Heart right ventricle (tissue), 16 donors: ENCODE measurements at regions not wholly inside any gene's neighbourhood (a gene's known extent, or its start where the extent isn't known, plus 50 kb on each side); places are given as distances from the start of the nearest gene placed in this dataset.

ENCODE experiments used
- ATAC-seq, 8 donors: fragments of 200-7000 bp; cut with Tn5 transposase; one replicate each; pipeline ENCODE4 v1.9.1; 2020; ENCODE audit warnings: mild to moderate bottlenecking in 8 of 8, moderate library complexity in 8 of 8, moderate number of reproducible peaks in 1 of 8
- DNase-seq, 2 donors: peaks; one replicate each; pipeline ENCODE4 v3.0.0-alpha.2; 2020
- H3K27ac ChIP-seq, 10 donors: fragments of 200-600 bp; sonication (generic) in 2 of 10; one replicate each; pipeline versions ENCODE4 v1.5.0 to v1.8.0; 2020 to 2022; ENCODE audit warnings: mild to moderate bottlenecking in 3 of 10
- H3K27me3 ChIP-seq, 7 donors: fragments of 200-600 bp; one replicate each; pipeline ENCODE4 v1.8.0; 2021 to 2022; ENCODE audit warnings: mild to moderate bottlenecking in 2 of 7
- H3K36me3 ChIP-seq, 9 donors: fragments of 200-600 bp; sonication (generic) in 1 of 9; one replicate each; pipeline versions ENCODE4 v1.5.0 to v1.8.0; 2020 to 2022; ENCODE audit warnings: mild to moderate bottlenecking in 2 of 9
- H3K4me1 ChIP-seq, 9 donors: fragments of 200-600 bp; sonication (generic) in 1 of 9; one replicate each; pipeline versions ENCODE4 v1.5.0 to v1.8.0; 2020 to 2022; ENCODE audit warnings: mild to moderate bottlenecking in 4 of 9
- H3K4me3 ChIP-seq, 10 donors: fragments of 200-600 bp; sonication (generic) in 2 of 10; one replicate each; pipeline versions ENCODE4 v1.5.0 to v1.8.0; 2020 to 2022; ENCODE audit warnings: mild to moderate bottlenecking in 7 of 10, moderate library complexity in 2 of 10
- H3K9me3 ChIP-seq, 11 donors: fragments of 200-600 bp in 10 of 11; sonication (generic) in 2 of 11; one replicate each; pipeline versions ENCODE4 v1.5.0 to v1.8.0; 2013 to 2022; ENCODE audit warnings: mild to moderate bottlenecking in 2 of 11, control low read depth in 1 of 11, moderate library complexity in 1 of 11
- WGBS, 2 donors: extraction: QIAGEN DNeasy Blood & Tissue Kit; methylation state at CpG; one replicate each; pipeline ENCODE4 v1.1.7; 2013; ENCODE audit warnings: inconsistent platforms in 1 of 2; 5-methylcytosine and 5-hydroxymethylcytosine counted together
- intact Hi-C, 10 donors: fragments of 100-400 bp; cut with DNase I; formaldehyde crosslinking; loops; one replicate each; pipeline versions ENCODE4 v1.11.1 to v1.14.2; 2022
- TF ChIP-seq, protein P1 (sequence below), 9 donors: fragments of 200-600 bp; sonication (generic) in 2 of 9; IDR thresholded peaks; one replicate each; pipeline versions ENCODE4 v1.5.0 to v1.8.0; 2021 to 2022; ENCODE audit warnings: antibody characterized with exemption in 9 of 9, mild to moderate bottlenecking in 5 of 9, moderate library complexity in 1 of 9
- donor health status: Arrhythmogenic right ventricular cardiomyopathy.
- donor health status: ischemic (EF 13 %, LVEDD 7.1; RV severe dilation, severe dysfunction).
- donor health status: healthy with polysubstance abuse.
- donor health status: DM: no; HTN: yes; CAD: no.
- donor health status: DM: no; HTN: no; CAD: no.
- donor health status: ischemic (EF 25% LVEDD 6.9; RV normal size, moderate dysfunction).
- donor health status: ischemic (EF 25% LVEDD 5.7; RV mildly dilated, moderate dysfunction).
- donor health status: healthy.
- donor health status: DM: yes; HTN: yes; CAD: no.
- donor health status: Ischemic cardiomyopathy.
- donor health status: ischemic (EF 35%, LVEDD 5.7; RV mildly dilated, moderate dysfunction).
- donor health status: nonischemic (EF 11% LVEDD 7.7; RV severe dilation, severe dysfunction).
- donor health status: DM: yes; HTN: yes; CAD: no.
- donor health status: PGD.
- donor health status: ischemic (EF 29% LVEDD 5.4; RV normal size, mild dysfunction).
- donor health status: nonischemic (EF 23%, LVEDD 6.1; RV moderate dilation, normal function).

DNA sequence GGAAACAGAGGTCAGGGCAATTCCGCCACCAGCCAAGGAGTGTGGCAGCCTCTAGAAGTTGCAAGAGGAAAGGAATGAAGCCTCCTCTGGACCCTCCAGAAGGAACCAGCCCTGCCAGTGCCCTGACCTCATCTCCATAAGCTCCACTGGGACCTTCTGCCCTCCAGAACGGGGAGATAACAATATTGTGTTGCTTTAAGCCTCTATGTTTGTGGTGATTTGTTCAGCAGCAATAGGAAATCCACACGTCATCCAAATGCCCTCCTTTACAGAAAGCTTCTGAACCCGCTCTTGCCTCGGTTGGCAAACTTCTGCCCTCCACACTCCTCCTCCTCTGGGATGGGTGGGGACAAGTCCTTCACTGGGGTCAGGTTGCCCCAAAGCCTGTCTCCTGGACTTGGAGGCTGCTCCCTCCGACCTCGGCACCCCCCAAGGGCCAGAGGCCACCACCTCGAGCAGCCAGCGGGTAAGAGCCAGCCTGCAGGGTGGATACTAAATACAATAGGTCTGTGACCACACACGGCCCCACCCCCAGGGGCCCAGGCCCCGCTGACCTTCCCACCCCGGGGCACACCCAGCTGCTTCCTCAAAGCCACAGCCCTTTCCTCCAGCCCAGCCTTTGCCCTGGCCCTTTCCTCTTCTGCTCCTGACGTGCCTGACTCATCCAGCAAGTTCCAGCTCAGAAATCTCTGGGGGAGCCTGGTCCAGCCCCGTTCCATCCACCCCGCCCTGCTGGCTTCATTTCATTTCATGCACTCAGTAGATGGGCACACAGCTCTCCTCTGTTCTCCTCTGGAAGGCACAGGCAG is 58.7 kb upstream of the NCOR2 start:
- Histone ChIP-seq H3K9me3 (peaks cover 0 to 8% (median 0%) of the 10 kb centered on the region in 11 donors), H3K36me3 (no peaks in the 10 kb centered on the region), H3K4me3 (peak overlapping the region in 1 of 10 donors; percentile 24), H3K27ac (peak overlapping the region; percentile 65 to 95 (median 83)), H3K4me1 (peaks cover 13 to 64% (median 41%) of the 10 kb centered on the region in 9 donors), H3K27me3 (no peaks in the 10 kb centered on the region)
- peak; percentile 84 to 97 (median 92) for ATAC-seq
- WGBS, 2 donors: 41 to 42% methylated on average over 15 of the region's 15 CpGs
- DNase-seq: peak; percentile 91
- TF ChIP-seq, protein P1, sequence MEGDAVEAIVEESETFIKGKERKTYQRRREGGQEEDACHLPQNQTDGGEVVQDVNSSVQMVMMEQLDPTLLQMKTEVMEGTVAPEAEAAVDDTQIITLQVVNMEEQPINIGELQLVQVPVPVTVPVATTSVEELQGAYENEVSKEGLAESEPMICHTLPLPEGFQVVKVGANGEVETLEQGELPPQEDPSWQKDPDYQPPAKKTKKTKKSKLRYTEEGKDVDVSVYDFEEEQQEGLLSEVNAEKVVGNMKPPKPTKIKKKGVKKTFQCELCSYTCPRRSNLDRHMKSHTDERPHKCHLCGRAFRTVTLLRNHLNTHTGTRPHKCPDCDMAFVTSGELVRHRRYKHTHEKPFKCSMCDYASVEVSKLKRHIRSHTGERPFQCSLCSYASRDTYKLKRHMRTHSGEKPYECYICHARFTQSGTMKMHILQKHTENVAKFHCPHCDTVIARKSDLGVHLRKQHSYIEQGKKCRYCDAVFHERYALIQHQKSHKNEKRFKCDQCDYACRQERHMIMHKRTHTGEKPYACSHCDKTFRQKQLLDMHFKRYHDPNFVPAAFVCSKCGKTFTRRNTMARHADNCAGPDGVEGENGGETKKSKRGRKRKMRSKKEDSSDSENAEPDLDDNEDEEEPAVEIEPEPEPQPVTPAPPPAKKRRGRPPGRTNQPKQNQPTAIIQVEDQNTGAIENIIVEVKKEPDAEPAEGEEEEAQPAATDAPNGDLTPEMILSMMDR (IDR thresholded peaks at IDR 0.05): no peak
- intact Hi-C loops: loop anchor here in 3 of 10 donors (2.0 to 5.0 kb wide), 5 partner anchors 57 to 121 kb away; partner anchors contain the start of gene NCOR2 (in 1 of the 3)

DNA sequence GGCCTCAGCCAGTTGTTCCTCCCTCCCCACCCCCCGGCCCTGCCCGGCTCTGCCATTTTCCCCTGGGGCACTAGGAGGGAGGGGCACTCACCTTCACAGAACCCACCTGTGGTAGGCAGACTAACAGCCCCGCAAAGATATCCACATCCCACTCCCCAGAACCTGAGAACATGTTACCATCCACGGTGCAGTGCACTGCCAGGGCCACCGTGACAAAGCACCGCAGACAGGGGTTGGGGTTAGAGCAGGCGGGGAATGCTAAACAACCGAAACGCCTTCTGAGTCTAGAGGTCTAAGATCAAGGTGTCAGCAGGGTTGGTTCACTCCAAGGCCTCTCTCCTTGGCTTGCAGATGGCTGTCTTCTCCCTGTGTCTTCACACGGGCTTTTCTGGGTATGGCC is 57.4 kb upstream of the NCOR2 start:
- peak overlapping the region in 5 of 10 donors; percentile 76 to 95 (median 91) for H3K27ac ChIP-seq
- intact Hi-C loops: loop anchor here in 5 of 10 donors (5.0 kb wide), 5 partner anchors 58 to 122 kb away; partner anchors contain the start of gene NCOR2 (in 1 of the 5)
- H3K9me3 ChIP-seq: peaks cover 0 to 8% (median 0%) of the 10 kb centered on the region in 11 donors
- H3K4me3 ChIP-seq: no peak overlapping the region
- H3K36me3 ChIP-seq: no peaks in the 10 kb centered on the region
- ATAC-seq: no peak
- no peak for DNase-seq
- TF ChIP-seq, protein P1 (IDR thresholded peaks at IDR 0.05): no peak
- WGBS, 2 donors: 92 to 93% methylated on average over 10 of the region's 10 CpGs
- H3K4me1 ChIP-seq: peaks cover 13 to 64% (median 48%) of the 10 kb centered on the region in 9 donors
- no peaks in the 10 kb centered on the region for H3K27me3 ChIP-seq

DNA sequence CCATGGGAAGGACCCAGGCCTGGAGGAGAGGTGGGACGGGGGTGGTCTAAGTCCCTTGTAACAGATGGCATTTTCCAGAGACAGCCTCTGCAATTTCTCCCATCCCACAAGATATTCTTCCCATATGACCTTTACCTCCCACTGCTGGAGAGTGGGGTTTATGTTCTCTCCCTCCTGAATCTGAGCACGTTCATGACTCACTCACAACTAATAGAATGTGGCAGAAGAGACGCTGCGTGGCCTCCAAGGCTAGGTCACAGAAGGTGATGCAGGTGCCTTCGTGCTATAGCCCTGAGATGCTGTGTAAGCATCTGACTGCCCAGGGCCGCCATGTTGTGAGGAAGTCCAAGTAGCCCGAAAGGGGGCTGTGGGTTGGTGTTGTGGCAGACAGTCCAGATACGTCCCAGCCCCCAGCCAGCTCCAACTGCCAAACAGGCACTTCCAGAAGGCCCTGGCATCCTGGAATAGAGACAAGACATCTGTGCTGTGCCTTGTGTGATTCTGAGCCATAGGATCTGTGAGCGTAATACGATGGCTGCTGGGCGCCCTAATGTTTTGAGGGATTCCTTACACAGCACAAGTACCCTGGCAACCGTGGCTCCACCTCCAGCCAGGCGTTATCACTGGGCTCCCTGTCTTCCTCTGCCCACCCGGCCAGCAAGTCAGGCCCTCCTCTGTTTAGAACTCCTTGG is 56.1 kb upstream of the NCOR2 start:
- no peaks in the 10 kb centered on the region for H3K36me3 ChIP-seq
- no peak overlapping the region for H3K4me3 ChIP-seq
- WGBS, 2 donors: 96 to 98% methylated on average over 14 of the region's 14 CpGs
- H3K4me1 ChIP-seq: peaks cover 13 to 61% (median 48%) of the 10 kb centered on the region in 9 donors
- H3K27ac ChIP-seq: no peak overlapping the region
- ATAC-seq: no peak
- TF ChIP-seq, protein P1 (IDR thresholded peaks at IDR 0.05): no peak
- intact Hi-C loops: loop anchor here in 2 of 10 donors (5.0 kb wide), 1 partner anchor 74 kb away; no protein-coding TSS in a partner anchor
- H3K27me3 ChIP-seq: no peaks in the 10 kb centered on the region
- H3K9me3 ChIP-seq: peaks cover 0 to 8% (median 0%) of the 10 kb centered on the region in 11 donors
- no peak for DNase-seq

DNA sequence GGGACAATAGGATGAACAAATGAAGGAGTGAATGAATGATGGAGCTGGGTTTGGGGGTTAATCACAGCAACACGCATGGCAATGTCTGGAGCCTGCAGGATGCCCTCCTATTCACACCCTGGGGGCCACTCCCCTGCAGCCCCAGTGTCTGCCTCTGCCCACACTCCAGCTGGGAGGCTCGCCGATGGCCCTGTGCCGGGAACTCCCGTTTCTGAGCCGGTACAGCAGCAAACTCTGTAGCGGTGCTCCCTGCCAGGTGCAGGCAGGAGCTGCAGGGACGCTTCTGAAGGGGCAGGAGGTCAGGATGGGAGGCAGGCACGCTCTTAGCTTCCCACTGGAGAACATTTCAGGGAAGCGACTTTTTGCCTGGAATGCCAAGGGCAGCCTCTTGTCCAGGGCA is 55.4 kb upstream of the NCOR2 start:
- peaks cover 0 to 8% (median 0%) of the 10 kb centered on the region in 11 donors for H3K9me3 ChIP-seq
- H3K36me3 ChIP-seq: no peaks in the 10 kb centered on the region
- H3K4me1 ChIP-seq: peaks cover 13 to 56% (median 43%) of the 10 kb centered on the region in 9 donors
- H3K27me3 ChIP-seq: no peaks in the 10 kb centered on the region
- no peak overlapping the region for H3K27ac ChIP-seq
- 80 to 88% methylated on average over 10 of the region's 10 CpGs for WGBS, 2 donors
- no peak for DNase-seq
- H3K4me3 ChIP-seq: no peak overlapping the region
- intact Hi-C loops: loop anchor here in 2 of 10 donors (5.0 kb wide), 1 partner anchor 75 kb away; no protein-coding TSS in a partner anchor
- TF ChIP-seq, protein P1 (IDR thresholded peaks at IDR 0.05): no peak
- ATAC-seq: no peak
